ENCODE measurements at regions not wholly inside any gene's neighbourhood (a gene's known extent, or its start where the extent isn't known, plus 50 kb on each side); places are given as distances from the start of the nearest gene placed in this dataset.

- TF ChIP-seq POLR2A (IDR thresholded peaks at IDR 0.05; ENCODE audit: low read length) (no peak), GATA1 (IDR thresholded peaks at IDR 0.05; ENCODE audit: low read depth, low read length) (no peak)
Observed at GRCh38 chr4:124152132-124152531, 560.4 kb downstream of the ANKRD50 start.

Data from erythroblast (primary cell).